Neural cell (in vitro differentiated cells): ENCODE measurements at regions not wholly inside any gene's neighbourhood (a gene's known extent, or its start where the extent isn't known, plus 50 kb on each side); places are given as distances from the start of the nearest gene placed in this dataset.

Experiments used
- H2AFZ ChIP-seq: fragments of 200-600, 300-800 bp; sonication (generic), shearing (Covaris generic); 2 replicates; pipeline ENCODE4 v1.6.0; 2014; ENCODE audit warnings: low read depth, mild to moderate bottlenecking, antibody characterized with exemption, low read length, moderate library complexity
- H3F3A ChIP-seq: fragments of 200-600 bp; shearing (Covaris generic); 2 replicates; pipeline ENCODE4 v1.6.1; 2016; ENCODE audit warnings: mild to moderate bottlenecking, moderate library complexity, mixed read lengths, antibody characterized with exemption, low read length; ENCODE audit not compliant: insufficient read depth, poor library complexity, severe bottlenecking
- H3K27ac ChIP-seq: fragments of 200-600, 300-800 bp; sonication (generic), shearing (Covaris generic); 2 replicates; pipeline ENCODE4 v1.5.1; 2014; ENCODE audit warnings: mild to moderate bottlenecking, low read length, moderate library complexity
- H3K27me3 ChIP-seq: fragments of 300-800, 200-600 bp; sonication (generic), shearing (Covaris generic); 2 replicates; pipeline ENCODE4 v1.6.0; 2014; ENCODE audit warnings: mild to moderate bottlenecking, low read depth, low read length, moderate library complexity; ENCODE audit not compliant: insufficient read depth
- H3K36me3 ChIP-seq: fragments of 300-800, 200-600 bp; sonication (generic), shearing (Covaris generic); 2 replicates; pipeline ENCODE4 v1.5.1; 2014; ENCODE audit warnings: mild to moderate bottlenecking, antibody characterized with exemption, low read length, moderate library complexity; ENCODE audit not compliant: insufficient read depth
- H3K4me2 ChIP-seq: fragments of 300-800, 200-600 bp; sonication (generic), shearing (Covaris generic); 2 replicates; pipeline ENCODE4 v1.6.0; 2014; ENCODE audit warnings: mild to moderate bottlenecking, low read length
- H3K4me3 ChIP-seq: fragments of 300-800, 200-600 bp; sonication (generic), shearing (Covaris generic); 2 replicates; pipeline ENCODE4 v1.5.1; 2014; ENCODE audit warnings: mild to moderate bottlenecking, low read length, moderate library complexity
- H3K79me2 ChIP-seq: fragments of 200-600 bp; shearing (Covaris generic); replicated peaks from 2 replicates; pipeline ENCODE4 v1.6.0; 2014; ENCODE audit warnings: mild to moderate bottlenecking, low read length, moderate library complexity; ENCODE audit not compliant: insufficient read depth
- H3K9ac ChIP-seq: fragments of 300-800, 200-600 bp; sonication (generic), shearing (Covaris generic); 2 replicates; pipeline ENCODE4 v1.6.1; 2016; ENCODE audit warnings: mild to moderate bottlenecking, low read length, mixed read lengths
- H3K9me2 ChIP-seq: fragments of 200-600 bp; shearing (Covaris generic); 2 replicates; pipeline ENCODE4 v1.6.1; 2016; ENCODE audit warnings: mild to moderate bottlenecking, low read length, mixed read lengths; ENCODE audit not compliant: insufficient read depth
- H3K9me3 ChIP-seq: fragments of 200-600, 300-800 bp; sonication (generic), shearing (Covaris generic); 2 replicates; pipeline ENCODE4 v1.6.1; 2016; ENCODE audit warnings: mild to moderate bottlenecking, mixed run types, low read length, moderate library complexity, mixed read lengths
- H4K20me1 ChIP-seq: fragments of 200-600 bp; shearing (Covaris generic); 2 replicates; pipeline ENCODE4 v1.6.1; 2016; ENCODE audit warnings: mild to moderate bottlenecking, mixed run types; ENCODE audit not compliant: insufficient read depth
- EP300 ChIP-seq: fragments of 450-650 bp; conservative IDR thresholded peaks from 2 replicates; pipeline ENCODE4 v1.6.1; 2014; ENCODE audit warnings: antibody characterized with exemption, mild to moderate bottlenecking, moderate library complexity; ENCODE audit not compliant: poor library complexity, severe bottlenecking
- EZH2 ChIP-seq: fragments of 200-600, 300-800 bp; shearing (Covaris generic), sonication (generic); IDR thresholded peaks from 2 replicates; pipeline ENCODE4 v1.6.1; 2014; ENCODE audit warnings: antibody characterized with exemption, low read length, borderline replicate concordance, mild to moderate bottlenecking; ENCODE audit not compliant: insufficient read depth, poor library complexity, severe bottlenecking
- MXI1 ChIP-seq: fragments of 450-650 bp; conservative IDR thresholded peaks from 2 replicates; pipeline ENCODE4 v1.6.1; 2014; ENCODE audit warnings: antibody characterized with exemption, mild to moderate bottlenecking; ENCODE audit not compliant: poor library complexity, severe bottlenecking
- POLR2AphosphoS5 ChIP-seq: IDR thresholded peaks from 2 replicates; pipeline ENCODE4 v1.6.1; 2012
- RAD21 ChIP-seq: fragments of 450-650 bp; conservative IDR thresholded peaks from 2 replicates; pipeline ENCODE4 v1.6.1; 2014; ENCODE audit warnings: antibody characterized with exemption, mild to moderate bottlenecking, moderate library complexity
- SMC3 ChIP-seq: fragments of 450-650 bp; conservative IDR thresholded peaks from 2 replicates; pipeline ENCODE4 v1.6.1; 2014; ENCODE audit warnings: antibody characterized with exemption, mild to moderate bottlenecking, moderate library complexity; ENCODE audit not compliant: poor library complexity
- TAF1 ChIP-seq: IDR thresholded peaks from 2 replicates; pipeline ENCODE4 v1.6.1; 2012; ENCODE audit warnings: low read depth
- TF ChIP-seq, protein P1 (sequence below): fragments of 450-650 bp; IDR thresholded peaks from 2 replicates; pipeline ENCODE4 v1.5.1; 2014; ENCODE audit warnings: antibody characterized with exemption, mild to moderate bottlenecking, moderate library complexity; ENCODE audit not compliant: poor library complexity, severe bottlenecking
- TF ChIP-seq, protein P2 (sequence below): IDR thresholded peaks from 2 replicates; pipeline ENCODE4 v1.6.1; 2012; ENCODE audit warnings: borderline replicate concordance

DNA sequence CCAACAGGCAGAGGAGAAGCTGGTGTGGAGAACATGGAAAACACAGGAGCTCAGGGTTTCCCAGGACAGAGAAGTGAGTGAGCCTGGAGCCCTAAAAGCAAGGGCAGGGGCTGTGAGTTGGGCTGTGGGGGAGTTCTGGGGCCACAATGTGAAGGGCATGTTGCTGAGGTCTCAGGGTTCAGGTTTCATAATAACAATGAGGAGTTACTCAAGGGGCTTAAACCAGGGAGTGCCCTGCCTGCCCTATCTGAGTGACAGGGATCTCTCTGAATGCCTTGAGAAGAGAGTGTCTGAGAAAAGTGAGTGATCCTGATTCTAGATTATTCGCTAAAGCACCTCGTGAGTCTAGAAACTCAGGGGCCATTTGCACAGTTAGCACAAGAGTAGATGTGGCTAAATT lies 129.6 kb downstream of the VPREB1 start:
- TF ChIP-seq, protein P1, sequence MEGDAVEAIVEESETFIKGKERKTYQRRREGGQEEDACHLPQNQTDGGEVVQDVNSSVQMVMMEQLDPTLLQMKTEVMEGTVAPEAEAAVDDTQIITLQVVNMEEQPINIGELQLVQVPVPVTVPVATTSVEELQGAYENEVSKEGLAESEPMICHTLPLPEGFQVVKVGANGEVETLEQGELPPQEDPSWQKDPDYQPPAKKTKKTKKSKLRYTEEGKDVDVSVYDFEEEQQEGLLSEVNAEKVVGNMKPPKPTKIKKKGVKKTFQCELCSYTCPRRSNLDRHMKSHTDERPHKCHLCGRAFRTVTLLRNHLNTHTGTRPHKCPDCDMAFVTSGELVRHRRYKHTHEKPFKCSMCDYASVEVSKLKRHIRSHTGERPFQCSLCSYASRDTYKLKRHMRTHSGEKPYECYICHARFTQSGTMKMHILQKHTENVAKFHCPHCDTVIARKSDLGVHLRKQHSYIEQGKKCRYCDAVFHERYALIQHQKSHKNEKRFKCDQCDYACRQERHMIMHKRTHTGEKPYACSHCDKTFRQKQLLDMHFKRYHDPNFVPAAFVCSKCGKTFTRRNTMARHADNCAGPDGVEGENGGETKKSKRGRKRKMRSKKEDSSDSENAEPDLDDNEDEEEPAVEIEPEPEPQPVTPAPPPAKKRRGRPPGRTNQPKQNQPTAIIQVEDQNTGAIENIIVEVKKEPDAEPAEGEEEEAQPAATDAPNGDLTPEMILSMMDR, result no peak
- TF ChIP-seq, protein P2, sequence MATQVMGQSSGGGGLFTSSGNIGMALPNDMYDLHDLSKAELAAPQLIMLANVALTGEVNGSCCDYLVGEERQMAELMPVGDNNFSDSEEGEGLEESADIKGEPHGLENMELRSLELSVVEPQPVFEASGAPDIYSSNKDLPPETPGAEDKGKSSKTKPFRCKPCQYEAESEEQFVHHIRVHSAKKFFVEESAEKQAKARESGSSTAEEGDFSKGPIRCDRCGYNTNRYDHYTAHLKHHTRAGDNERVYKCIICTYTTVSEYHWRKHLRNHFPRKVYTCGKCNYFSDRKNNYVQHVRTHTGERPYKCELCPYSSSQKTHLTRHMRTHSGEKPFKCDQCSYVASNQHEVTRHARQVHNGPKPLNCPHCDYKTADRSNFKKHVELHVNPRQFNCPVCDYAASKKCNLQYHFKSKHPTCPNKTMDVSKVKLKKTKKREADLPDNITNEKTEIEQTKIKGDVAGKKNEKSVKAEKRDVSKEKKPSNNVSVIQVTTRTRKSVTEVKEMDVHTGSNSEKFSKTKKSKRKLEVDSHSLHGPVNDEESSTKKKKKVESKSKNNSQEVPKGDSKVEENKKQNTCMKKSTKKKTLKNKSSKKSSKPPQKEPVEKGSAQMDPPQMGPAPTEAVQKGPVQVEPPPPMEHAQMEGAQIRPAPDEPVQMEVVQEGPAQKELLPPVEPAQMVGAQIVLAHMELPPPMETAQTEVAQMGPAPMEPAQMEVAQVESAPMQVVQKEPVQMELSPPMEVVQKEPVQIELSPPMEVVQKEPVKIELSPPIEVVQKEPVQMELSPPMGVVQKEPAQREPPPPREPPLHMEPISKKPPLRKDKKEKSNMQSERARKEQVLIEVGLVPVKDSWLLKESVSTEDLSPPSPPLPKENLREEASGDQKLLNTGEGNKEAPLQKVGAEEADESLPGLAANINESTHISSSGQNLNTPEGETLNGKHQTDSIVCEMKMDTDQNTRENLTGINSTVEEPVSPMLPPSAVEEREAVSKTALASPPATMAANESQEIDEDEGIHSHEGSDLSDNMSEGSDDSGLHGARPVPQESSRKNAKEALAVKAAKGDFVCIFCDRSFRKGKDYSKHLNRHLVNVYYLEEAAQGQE, result no peak
- no peak for TF ChIP-seq EP300
- TF ChIP-seq MXI1, result no peak
- no peak for TF ChIP-seq TAF1
- no peak for TF ChIP-seq POLR2AphosphoS5
- TF ChIP-seq EZH2, result no peak
- TF ChIP-seq SMC3, result no peak
- TF ChIP-seq RAD21, result no peak
- no peak overlapping the region for H3K4me2 ChIP-seq
- no peaks in the 10 kb centered on the region for H3K27me3 ChIP-seq
- no peak overlapping the region for H3K27ac ChIP-seq
- no peaks in the 10 kb centered on the region for H3K9me3 ChIP-seq
- no peaks in the 10 kb centered on the region for H3F3A ChIP-seq
- no peak overlapping the region for H3K9ac ChIP-seq
- H2AFZ ChIP-seq, result no peak overlapping the region
- no peak overlapping the region for H3K4me3 ChIP-seq
- no peaks in the 10 kb centered on the region for H3K79me2 ChIP-seq
- no peaks in the 10 kb centered on the region for H3K36me3 ChIP-seq
- H3K9me2 ChIP-seq, result no peaks in the 10 kb centered on the region
- no peaks in the 10 kb centered on the region for H4K20me1 ChIP-seq

DNA sequence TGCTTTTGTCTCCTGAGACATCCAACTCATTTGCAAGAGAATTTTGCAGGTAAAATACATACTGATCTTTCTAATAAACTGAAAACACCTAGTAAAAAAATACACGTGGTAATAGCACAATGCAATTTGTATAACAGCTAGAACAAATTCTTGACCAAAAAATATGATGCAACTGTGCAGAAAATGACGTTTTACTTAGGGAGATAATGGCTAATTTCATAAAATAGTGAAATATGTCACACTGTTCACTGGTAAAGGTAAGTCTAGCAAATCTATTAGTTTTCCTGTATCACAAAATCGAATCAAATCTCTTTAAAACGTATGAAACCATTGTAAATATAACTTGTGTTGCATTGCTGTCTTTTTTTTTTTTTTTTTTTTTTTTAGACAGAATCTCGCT lies 130.0 kb downstream of the VPREB1 start:
- Histone ChIP-seq H3K79me2 (no peaks in the 10 kb centered on the region), H3K9ac (no peak overlapping the region), H2AFZ (no peak overlapping the region), H3K27ac (no peak overlapping the region), H3K4me3 (no peak overlapping the region), H3F3A (no peaks in the 10 kb centered on the region), H4K20me1 (no peaks in the 10 kb centered on the region), H3K36me3 (no peaks in the 10 kb centered on the region), H3K27me3 (no peaks in the 10 kb centered on the region), H3K4me2 (no peak overlapping the region), H3K9me2 (no peaks in the 10 kb centered on the region), H3K9me3 (no peaks in the 10 kb centered on the region)
- TF ChIP-seq RAD21, result no peak
